DND-41 (cell line): ENCODE measurements at regions not wholly inside any gene's neighbourhood (a gene's known extent, or its start where the extent isn't known, plus 50 kb on each side); places are given as distances from the start of the nearest gene placed in this dataset.

Experiments
- ATAC-seq: fragments of 200-7000 bp; cut with Tn5 transposase; 3 replicates; pipeline ENCODE4 v1.9.1; 2021; ENCODE audit warnings: low read depth; ENCODE audit not compliant: insufficient read depth
- DNase-seq: peaks from one replicate; pipeline ENCODE4 v3.0.0-alpha.2; 2020
- H2AFZ ChIP-seq: 2 replicates; pipeline ENCODE4 v1.6.0; 2012; ENCODE audit warnings: low read depth, low read length
- H3K27ac ChIP-seq: 2 replicates; pipeline ENCODE4 v1.5.1; 2012; ENCODE audit warnings: low read length, inconsistent platforms
- H3K27me3 ChIP-seq: fragments of 200-600 bp; sonication (generic); 2 replicates; pipeline ENCODE4 v1.6.0; 2012; ENCODE audit warnings: low read length, mild to moderate bottlenecking, inconsistent platforms; ENCODE audit not compliant: insufficient read depth, poor library complexity
- H3K36me3 ChIP-seq: 2 replicates; pipeline ENCODE4 v1.5.1; 2012; ENCODE audit warnings: low read length, inconsistent platforms; ENCODE audit not compliant: insufficient read depth
- H3K4me1 ChIP-seq: 2 replicates; pipeline ENCODE4 v1.5.1; 2012; ENCODE audit warnings: mild to moderate bottlenecking, low read length; ENCODE audit not compliant: insufficient read depth
- H3K4me2 ChIP-seq: 2 replicates; pipeline ENCODE4 v1.6.0; 2012; ENCODE audit warnings: mild to moderate bottlenecking, moderate library complexity, low read length, inconsistent platforms; ENCODE audit not compliant: insufficient read depth
- H3K4me3 ChIP-seq, 2 experiments: fragments of 200-600 bp in 1 of 2; shearing (Covaris generic) in 1 of 2; 2 replicates each; pipeline ENCODE4 v1.5.1; 2012 to 2016; ENCODE audit warnings: inconsistent platforms in 2 of 2, low read length in 2 of 2, mild to moderate bottlenecking in 2 of 2, low read depth in 1 of 2, moderate library complexity in 1 of 2
- H3K79me2 ChIP-seq: 2 replicates; pipeline ENCODE4 v1.6.0; 2012; ENCODE audit warnings: low read length, inconsistent platforms; ENCODE audit not compliant: insufficient read depth
- H3K9ac ChIP-seq: 2 replicates; pipeline ENCODE4 v1.6.0; 2012; ENCODE audit warnings: low read depth, mild to moderate bottlenecking, inconsistent platforms, low read length, moderate library complexity
- H3K9me3 ChIP-seq: 2 replicates; pipeline ENCODE4 v1.5.1; 2012; ENCODE audit warnings: low read length, moderate library complexity, mild to moderate bottlenecking, inconsistent platforms; ENCODE audit not compliant: insufficient read depth, severe bottlenecking
- H4K20me1 ChIP-seq: 2 replicates; pipeline ENCODE4 v1.6.0; 2012; ENCODE audit warnings: low read length; ENCODE audit not compliant: insufficient read depth
- CTCF ChIP-seq: IDR thresholded peaks from 2 replicates; pipeline ENCODE4 v1.5.1; 2012; ENCODE audit warnings: borderline replicate concordance, low read length, moderate library complexity, mild to moderate bottlenecking; ENCODE audit not compliant: poor library complexity, severe bottlenecking; ENCODE audit errors: extremely low read depth
- EZH2 ChIP-seq: IDR thresholded peaks from 3 replicates; pipeline ENCODE4 v1.6.1; 2012; ENCODE audit warnings: borderline replicate concordance, low read depth, mild to moderate bottlenecking, moderate library complexity, low read length, inconsistent platforms; ENCODE audit not compliant: severe bottlenecking

DNA sequence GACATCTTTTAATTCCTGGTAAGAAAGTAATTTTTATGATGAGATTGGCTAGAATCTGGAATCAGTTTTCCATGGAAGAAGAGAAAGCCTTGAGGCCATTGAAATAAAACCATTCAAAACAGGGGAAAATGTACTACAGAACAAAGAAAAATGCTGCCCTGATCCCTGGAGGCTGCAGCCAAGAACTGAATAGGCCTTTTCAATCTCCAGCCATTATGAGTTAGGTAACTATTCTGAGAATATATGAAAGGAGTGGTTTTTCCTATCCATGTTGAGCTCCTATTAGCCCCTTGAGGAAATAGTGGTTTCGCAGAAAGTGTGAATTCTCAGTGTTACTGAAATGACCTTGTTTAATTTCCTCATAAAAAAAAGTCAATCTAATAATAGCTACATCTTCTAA, 408.5 kb upstream of the GRAMD2B start:
- DNase-seq: no peak

GRCh38 chr5:126015235-126016181, 407.7 kb upstream of the GRAMD2B start:
- Histone ChIP-seq H3K4me3 (no peak overlapping the region), H3K79me2 (no peaks in the 10 kb centered on the region), H3K36me3 (no peaks in the 10 kb centered on the region), H3K9ac (no peak overlapping the region), H3K4me1 (no peaks in the 10 kb centered on the region), H2AFZ (no peak overlapping the region), H4K20me1 (no peaks in the 10 kb centered on the region), H3K27me3 (no peaks in the 10 kb centered on the region), H3K4me2 (no peak overlapping the region), H3K9me3 (no peaks in the 10 kb centered on the region), H3K27ac (no peak overlapping the region)
- DNase-seq (no peak), ATAC-seq (no peak)
- TF ChIP-seq CTCF (no peak), EZH2 (no peak)

More for the DNA sequence above, 408.5 kb upstream of the GRAMD2B start:
- Histone ChIP-seq H3K36me3 (no peaks in the 10 kb centered on the region), H4K20me1 (no peaks in the 10 kb centered on the region), H3K4me2 (no peak overlapping the region), H3K27me3 (no peaks in the 10 kb centered on the region), H3K79me2 (no peaks in the 10 kb centered on the region), H3K27ac (no peak overlapping the region), H3K4me1 (no peaks in the 10 kb centered on the region), H3K9ac (no peak overlapping the region), H3K4me3 (no peak overlapping the region), H3K9me3 (no peaks in the 10 kb centered on the region), H2AFZ (no peak overlapping the region)
- no peak for TF ChIP-seq EZH2
- no peak for TF ChIP-seq CTCF
- no peak for ATAC-seq

GRCh38 chr5:126016256-126016655, 407.0 kb upstream of the GRAMD2B start:
- Histone ChIP-seq H3K4me3 (no peak overlapping the region), H2AFZ (no peak overlapping the region), H3K9ac (no peak overlapping the region), H3K9me3 (no peaks in the 10 kb centered on the region), H3K4me2 (no peak overlapping the region), H3K79me2 (no peaks in the 10 kb centered on the region), H3K4me1 (no peaks in the 10 kb centered on the region), H3K27me3 (no peaks in the 10 kb centered on the region), H3K36me3 (no peaks in the 10 kb centered on the region), H4K20me1 (no peaks in the 10 kb centered on the region), H3K27ac (no peak overlapping the region)
- no peak for DNase-seq
- ATAC-seq: no peak
- TF ChIP-seq CTCF: no peak
- TF ChIP-seq EZH2: no peak

GRCh38 chr5:126017096-126017495, 406.1 kb upstream of the GRAMD2B start:
- H3K79me2 ChIP-seq: no peaks in the 10 kb centered on the region
- ATAC-seq: no peak

More at GRCh38 chr5:126017096-126017495, 406.1 kb upstream of the GRAMD2B start:
- H3K27ac ChIP-seq: no peak overlapping the region
- H3K36me3 ChIP-seq: no peaks in the 10 kb centered on the region
- TF ChIP-seq CTCF (no peak), EZH2 (no peak)
- H3K4me2 ChIP-seq: no peak overlapping the region
- H2AFZ ChIP-seq: no peak overlapping the region
- H3K9me3 ChIP-seq: no peaks in the 10 kb centered on the region
- H3K4me1 ChIP-seq: no peaks in the 10 kb centered on the region
- H3K9ac ChIP-seq: no peak overlapping the region
- H3K27me3 ChIP-seq: no peaks in the 10 kb centered on the region
- DNase-seq: no peak
- no peak overlapping the region for H3K4me3 ChIP-seq
- no peaks in the 10 kb centered on the region for H4K20me1 ChIP-seq
